Breast epithelium (tissue), 3 donors: ENCODE measurements at regions not wholly inside any gene's neighbourhood (a gene's known extent, or its start where the extent isn't known, plus 50 kb on each side); places are given as distances from the start of the nearest gene placed in this dataset.

Source experiments
- CTCF ChIP-seq, 3 donors: fragments of 450-650 bp; IDR thresholded peaks; one replicate each; pipeline ENCODE4 v1.5.1; 2016 to 2017; ENCODE audit warnings: antibody characterized with exemption in 3 of 3, mild to moderate bottlenecking in 3 of 3, moderate library complexity in 3 of 3
- POLR2A ChIP-seq: fragments of 450-650 bp; IDR thresholded peaks from one replicate; pipeline ENCODE4 v1.6.1; 2016; ENCODE audit warnings: antibody characterized with exemption, mild to moderate bottlenecking, moderate library complexity
- POLR2AphosphoS5 ChIP-seq, 3 donors: sonication (generic); formaldehyde crosslinking; IDR thresholded peaks; one replicate each; pipeline ENCODE4 v1.6.1; 2017; ENCODE audit warnings: antibody characterized with exemption in 3 of 3

GRCh38 chrX:84796321-84796720 lies 207.4 kb upstream of the APOOL start:
- TF ChIP-seq POLR2A (no peak), CTCF (IDR thresholded peaks at IDR 0.05) (no peak), POLR2AphosphoS5 (IDR thresholded peaks at IDR 0.05) (no peak)
